GM12892 (cell line): ENCODE measurements at regions not wholly inside any gene's neighbourhood (a gene's known extent, or its start where the extent isn't known, plus 50 kb on each side); places are given as distances from the start of the nearest gene placed in this dataset.

Source experiments
- POLR2A ChIP-seq: IDR thresholded peaks from 2 replicates; pipeline ENCODE4 v1.6.1; 2011; ENCODE audit warnings: low read depth, low read length, control low read depth
- POLR2AphosphoS5 ChIP-seq: IDR thresholded peaks from 2 replicates; pipeline ENCODE4 v1.6.1; 2011; ENCODE audit warnings: low read depth, low read length, control low read depth
- TAF1 ChIP-seq: IDR thresholded peaks from 2 replicates; pipeline ENCODE4 v1.6.1; 2011; ENCODE audit warnings: low read depth, mild to moderate bottlenecking, control low read depth, low read length, borderline replicate concordance

GRCh38 chr17:31752584-31752983 lies 106.5 kb downstream of the COPRS start:
- no peak for TF ChIP-seq POLR2A
- no peak for TF ChIP-seq POLR2AphosphoS5
- TF ChIP-seq TAF1: no peak
